ENCODE measurements at regions not wholly inside any gene's neighbourhood (a gene's known extent, or its start where the extent isn't known, plus 50 kb on each side); places are given as distances from the start of the nearest gene placed in this dataset.

DNA sequence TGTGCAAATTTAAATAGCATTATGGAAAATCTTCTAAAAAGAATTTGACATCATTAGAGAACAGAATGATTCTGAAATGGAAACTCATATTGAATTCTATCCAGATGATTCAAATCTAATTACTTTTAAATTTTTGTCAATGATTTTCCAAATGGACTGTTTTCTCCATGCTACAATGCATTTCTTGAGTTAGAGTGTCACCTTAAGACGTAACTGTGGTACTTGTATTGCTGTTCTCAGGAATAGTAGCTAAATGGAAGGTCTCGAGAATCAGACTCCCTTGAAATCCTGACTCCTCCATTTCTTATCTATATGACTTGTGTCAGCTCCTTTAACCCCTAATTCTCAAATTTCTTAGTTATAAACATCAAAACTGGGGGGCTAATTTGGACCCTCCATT is 102.3 kb downstream of the P2RY1 start:
- H3K27ac ChIP-seq (replicated peaks), result no peak overlapping the region
- TF ChIP-seq SPI1 (IDR thresholded peaks at IDR 0.05; ENCODE audit: borderline replicate concordance, low read depth) (no peak), REST (IDR thresholded peaks at IDR 0.05; ENCODE audit: insufficient replicate concordance, low read depth) (no peak), GABPA (IDR thresholded peaks at IDR 0.05; ENCODE audit: low read depth) (no peak), POLR2AphosphoS5 (IDR thresholded peaks at IDR 0.05; ENCODE audit: low read depth) (no peak)
- TF ChIP-seq, protein P1, sequence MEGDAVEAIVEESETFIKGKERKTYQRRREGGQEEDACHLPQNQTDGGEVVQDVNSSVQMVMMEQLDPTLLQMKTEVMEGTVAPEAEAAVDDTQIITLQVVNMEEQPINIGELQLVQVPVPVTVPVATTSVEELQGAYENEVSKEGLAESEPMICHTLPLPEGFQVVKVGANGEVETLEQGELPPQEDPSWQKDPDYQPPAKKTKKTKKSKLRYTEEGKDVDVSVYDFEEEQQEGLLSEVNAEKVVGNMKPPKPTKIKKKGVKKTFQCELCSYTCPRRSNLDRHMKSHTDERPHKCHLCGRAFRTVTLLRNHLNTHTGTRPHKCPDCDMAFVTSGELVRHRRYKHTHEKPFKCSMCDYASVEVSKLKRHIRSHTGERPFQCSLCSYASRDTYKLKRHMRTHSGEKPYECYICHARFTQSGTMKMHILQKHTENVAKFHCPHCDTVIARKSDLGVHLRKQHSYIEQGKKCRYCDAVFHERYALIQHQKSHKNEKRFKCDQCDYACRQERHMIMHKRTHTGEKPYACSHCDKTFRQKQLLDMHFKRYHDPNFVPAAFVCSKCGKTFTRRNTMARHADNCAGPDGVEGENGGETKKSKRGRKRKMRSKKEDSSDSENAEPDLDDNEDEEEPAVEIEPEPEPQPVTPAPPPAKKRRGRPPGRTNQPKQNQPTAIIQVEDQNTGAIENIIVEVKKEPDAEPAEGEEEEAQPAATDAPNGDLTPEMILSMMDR (IDR thresholded peaks at IDR 0.05; ENCODE audit: insufficient read depth, low read length), result no peak
- H3K27me3 ChIP-seq (ENCODE audit: insufficient read depth, poor library complexity, severe bottlenecking), result no peaks in the 10 kb centered on the region
- DNase-seq (ENCODE audit: low read depth in 1 of 2, low spot score in 1 of 2), result no peak
- no peak overlapping the region for H3K4me3 ChIP-seq (replicated peaks; ENCODE audit: insufficient read depth, low read length)

GRCh38 chr3:152938974-152939636 is 104.2 kb downstream of the P2RY1 start:
- DNase-seq (ENCODE audit: low read depth in 1 of 2, low spot score in 1 of 2), result no peak
- Histone ChIP-seq H3K4me3 (replicated peaks; ENCODE audit: insufficient read depth, low read length) (no peak overlapping the region), H3K27me3 (ENCODE audit: insufficient read depth, poor library complexity, severe bottlenecking) (no peaks in the 10 kb centered on the region), H3K27ac (replicated peaks) (no peak overlapping the region)
- no peak for TF ChIP-seq POLR2AphosphoS5 (IDR thresholded peaks at IDR 0.05; ENCODE audit: low read depth)
- no peak for TF ChIP-seq REST (IDR thresholded peaks at IDR 0.05; ENCODE audit: insufficient replicate concordance, low read depth)
- no peak for TF ChIP-seq GABPA (IDR thresholded peaks at IDR 0.05; ENCODE audit: low read depth)
- TF ChIP-seq, protein P1 (IDR thresholded peaks at IDR 0.05; ENCODE audit: insufficient read depth, low read length), result no peak
- TF ChIP-seq SPI1 (IDR thresholded peaks at IDR 0.05; ENCODE audit: borderline replicate concordance, low read depth), result no peak

DNA sequence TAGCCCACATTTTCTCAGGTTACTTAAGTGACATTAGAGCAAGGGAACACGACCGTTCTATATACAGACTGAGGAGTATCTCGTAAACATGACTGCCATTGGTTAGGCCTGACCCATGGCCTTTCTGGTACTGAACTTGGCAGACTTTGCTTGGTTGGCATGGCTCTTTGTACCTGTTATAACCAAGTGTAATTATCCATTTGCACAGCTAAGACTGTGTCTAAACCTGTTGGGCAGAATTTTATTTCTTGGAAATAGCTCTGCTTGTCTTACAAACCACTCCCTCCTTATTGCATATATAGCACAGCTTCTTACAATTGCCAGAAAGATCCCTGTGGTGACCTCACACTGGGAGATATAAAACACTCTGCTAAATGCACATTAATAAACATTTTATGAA is 106.9 kb downstream of the P2RY1 start:
- Histone ChIP-seq H3K27ac (replicated peaks) (no peak overlapping the region), H3K27me3 (ENCODE audit: insufficient read depth, poor library complexity, severe bottlenecking) (no peaks in the 10 kb centered on the region), H3K4me3 (replicated peaks; ENCODE audit: insufficient read depth, low read length) (no peak overlapping the region)
- no peak for DNase-seq (ENCODE audit: low read depth in 1 of 2, low spot score in 1 of 2)
- TF ChIP-seq REST (IDR thresholded peaks at IDR 0.05; ENCODE audit: insufficient replicate concordance, low read depth), result no peak
- no peak for TF ChIP-seq SPI1 (IDR thresholded peaks at IDR 0.05; ENCODE audit: borderline replicate concordance, low read depth)
- no peak for TF ChIP-seq POLR2AphosphoS5 (IDR thresholded peaks at IDR 0.05; ENCODE audit: low read depth)
- TF ChIP-seq, protein P1 (IDR thresholded peaks at IDR 0.05; ENCODE audit: insufficient read depth, low read length), result no peak
- no peak for TF ChIP-seq GABPA (IDR thresholded peaks at IDR 0.05; ENCODE audit: low read depth)
